Mammary epithelial cell (primary cell): ENCODE measurements at regions not wholly inside any gene's neighbourhood (a gene's known extent, or its start where the extent isn't known, plus 50 kb on each side); places are given as distances from the start of the nearest gene placed in this dataset.

Experiments
- CTCF ChIP-seq, 2 donors: IDR thresholded peaks in 1 of 2; conservative IDR thresholded peaks in 1 of 2; 2 replicates each; pipeline ENCODE4 v1.5.1; 2011 to 2012; ENCODE audit warnings: inconsistent platforms in 2 of 2, low read length in 2 of 2, mild to moderate bottlenecking in 2 of 2, control low read depth in 1 of 2, low read depth in 1 of 2; ENCODE audit not compliant: insufficient read depth in 1 of 2; ENCODE audit errors: extremely low read depth in 1 of 2
- EZH2 ChIP-seq: IDR thresholded peaks from 2 replicates; pipeline ENCODE4 v1.6.1; 2012; ENCODE audit warnings: low read length, inconsistent platforms, borderline replicate concordance

GRCh38 chr15:70225416-70225815, 127.7 kb upstream of the TLE3 start:
- no peak for TF ChIP-seq CTCF (conservative IDR thresholded peaks at IDR 0.05 in 1 of 2, IDR thresholded peaks at IDR 0.05 in 1 of 2; ENCODE audit: extremely low read depth in 1 of 2, insufficient read depth in 1 of 2, low read depth in 1 of 2, low read length in 2 of 2)
- TF ChIP-seq EZH2: no peak
